ENCODE measurements at regions not wholly inside any gene's neighbourhood (a gene's known extent, or its start where the extent isn't known, plus 50 kb on each side); places are given as distances from the start of the nearest gene placed in this dataset.

GRCh38 chr15:31203999-31204398 lies 102.5 kb upstream of the TRPM1 start:
- TF ChIP-seq CTCF (IDR thresholded peaks at IDR 0.05) (no peak), POLR2A (IDR thresholded peaks at IDR 0.05) (no peak)

Data from transverse colon (tissue), 3 donors.